H1 (cell line): ENCODE measurements at regions not wholly inside any gene's neighbourhood (a gene's known extent, or its start where the extent isn't known, plus 50 kb on each side); places are given as distances from the start of the nearest gene placed in this dataset.

Source experiments
- BACH1 ChIP-seq: IDR thresholded peaks from 2 replicates; pipeline ENCODE4 v1.6.1; 2012; ENCODE audit warnings: low read length, improper control_type of control experiment
- GTF2F1 ChIP-seq: IDR thresholded peaks from 2 replicates; pipeline ENCODE4 v1.6.1; 2012; ENCODE audit warnings: low read depth, low read length, improper control_type of control experiment, borderline replicate concordance
- JUND ChIP-seq: IDR thresholded peaks from 2 replicates; pipeline ENCODE4 v1.6.1; 2011; ENCODE audit warnings: mild to moderate bottlenecking, improper control_type of control experiment, low read length
- RAD21 ChIP-seq, 2 experiments: IDR thresholded peaks in 1 of 2; conservative IDR thresholded peaks in 1 of 2; 2 replicates each; pipeline ENCODE4 v1.6.1; 2011; ENCODE audit warnings: low read depth in 2 of 2, low read length in 2 of 2, improper control_type of control experiment in 1 of 2, inconsistent platforms in 1 of 2, mild to moderate bottlenecking in 1 of 2, moderate library complexity in 1 of 2
- SIN3A ChIP-seq, 2 experiments: IDR thresholded peaks in 1 of 2; conservative IDR thresholded peaks in 1 of 2; 2 replicates each; pipeline ENCODE4 v1.6.1; 2011 to 2012; ENCODE audit warnings: low read length in 2 of 2, improper control_type of control experiment in 1 of 2, low read depth in 1 of 2, mild to moderate bottlenecking in 1 of 2

DNA sequence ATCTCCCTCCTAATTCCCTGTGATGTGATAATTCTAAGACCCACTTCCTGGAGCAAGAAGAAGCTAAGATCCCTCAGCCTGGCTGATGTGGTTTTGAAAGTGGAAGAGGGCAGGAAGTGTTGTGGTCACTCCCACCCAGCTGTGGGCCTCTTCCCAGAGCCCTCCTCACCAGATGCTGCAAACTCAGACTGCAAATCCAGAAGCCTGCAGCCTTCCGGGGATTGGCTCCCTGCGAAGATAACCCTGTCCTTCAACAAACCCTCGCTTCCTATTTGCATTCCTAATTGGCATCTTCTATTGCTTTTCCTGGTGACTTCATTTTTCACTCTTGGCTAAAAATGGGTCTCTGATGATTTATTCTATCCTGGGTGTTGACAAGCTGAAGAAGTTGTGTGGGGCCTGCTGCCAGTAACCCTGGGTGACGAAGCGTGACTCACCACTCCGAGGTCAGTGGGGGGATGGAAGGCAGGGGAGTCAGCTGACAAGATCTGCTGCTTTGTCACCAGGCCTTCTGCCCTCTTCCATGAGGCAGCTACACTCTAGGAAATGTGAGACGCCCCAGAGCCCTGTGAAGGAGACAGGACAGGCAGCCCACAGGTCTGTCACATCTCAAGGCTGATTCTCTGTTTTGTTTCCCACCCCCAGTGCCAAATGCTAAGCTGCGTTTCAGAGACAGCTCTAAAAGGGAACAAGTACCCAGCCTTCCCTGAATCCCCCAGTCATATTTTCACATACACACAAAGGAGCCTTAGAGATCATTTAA, 99.7 kb upstream of the LIPC start (continued):
- TF ChIP-seq RAD21 (IDR thresholded peaks at IDR 0.05 in 1 of 2, conservative IDR thresholded peaks at IDR 0.05 in 1 of 2; ENCODE audit: low read depth in 2 of 2, low read length in 2 of 2) (no peak), JUND (peak; percentile 86), SIN3A (conservative IDR thresholded peaks at IDR 0.05 in 1 of 2, IDR thresholded peaks at IDR 0.05 in 1 of 2; ENCODE audit: low read depth in 1 of 2, low read length in 2 of 2) (0 out of 4 replicates have a peak, but pooled peaks of 1 of the 2 experiments have one; percentile 22), GTF2F1 (no peak), BACH1 (peak; percentile 59)
- TF ChIP-seq, all 59 proteins: peak for 10
